GM12878 (cell line): ENCODE measurements at regions not wholly inside any gene's neighbourhood (a gene's known extent, or its start where the extent isn't known, plus 50 kb on each side); places are given as distances from the start of the nearest gene placed in this dataset.

Experiments
- ATAC-seq: fragments of 200-7000 bp; cut with Tn5 transposase; 3 replicates; pipeline ENCODE4 v1.9.1; 2020; ENCODE audit warnings: mild to moderate bottlenecking, moderate library complexity
- BruUV-seq: library from RNA; stranded (reverse); fragments of 400-500 nt; replicated peaks from 2 replicates; lab custom pipeline; 2021; lab: Mats Ljungman, UMichigan
- CTCF ChIA-PET: fragments of 300-600 bp; sonication (Branson Sonifier 250); formaldehyde crosslinking; extraction: SDS; loops from one replicate; lab custom pipeline; 2021; ENCODE audit warnings: inconsistent platforms; lab: Yijun Ruan, JAX
- POLR2A ChIA-PET: fragments of 350-600 bp; formaldehyde crosslinking; extraction: SDS; loops from one replicate; lab custom pipeline; 2021; ENCODE audit warnings: inconsistent platforms; lab: Charles Lee
- RAD21 ChIA-PET: fragments of 300-600 bp; sonication (Branson Sonifier 250); formaldehyde crosslinking; loops from one replicate; lab custom pipeline; 2023; ENCODE audit warnings: antibody characterized with exemption; ENCODE audit not compliant: unreplicated experiment; lab: Charles Lee
- SMC1A ChIA-PET: fragments of 300-600 bp; sonication (Branson Sonifier 250); formaldehyde crosslinking; loops from one replicate; lab custom pipeline; 2023; ENCODE audit not compliant: unreplicated experiment, uncharacterized antibody; lab: Charles Lee
- DNase-seq: peaks from one replicate; pipeline ENCODE4 v3.0.0-alpha.2; 2011; ENCODE audit warnings: low read depth, low spot score
- FAIRE-seq: peaks from 3 replicates; lab custom pipeline; 2011; peaks lifted over from hg19 to GRCh38; lab: Jason Lieb, UNC
- H2AFZ ChIP-seq: 2 replicates; pipeline ENCODE4 v1.6.0; 2011; ENCODE audit warnings: low read depth, low read length, control low read depth; ENCODE audit not compliant: control insufficient read depth
- H3K27ac ChIP-seq: 2 replicates; pipeline ENCODE4 v1.5.1; 2011; ENCODE audit warnings: control low read depth; ENCODE audit not compliant: control insufficient read depth, insufficient read depth
- H3K27me3 ChIP-seq, 2 experiments: replicated peaks in 1 of 2; 2 replicates each; pipeline versions ENCODE4 v1.6.0 to v1.6.1; 2011; ENCODE audit warnings: low read length in 1 of 2; ENCODE audit not compliant: control insufficient read depth in 2 of 2, insufficient read depth in 2 of 2
- H3K36me3 ChIP-seq, 2 experiments: 2 replicates each; pipeline ENCODE4 v1.5.1; 2011; ENCODE audit warnings: low read length in 1 of 2; ENCODE audit not compliant: control insufficient read depth in 2 of 2, insufficient read depth in 2 of 2
- H3K4me1 ChIP-seq: 2 replicates; pipeline ENCODE4 v1.6.1; 2011; ENCODE audit warnings: mild to moderate bottlenecking, low read length, moderate library complexity, mixed read lengths; ENCODE audit not compliant: control insufficient read depth, insufficient read depth
- H3K4me2 ChIP-seq: 2 replicates; pipeline ENCODE4 v1.6.0; 2011; ENCODE audit warnings: control low read depth; ENCODE audit not compliant: control insufficient read depth, insufficient read depth
- H3K4me3 ChIP-seq: fragments of 200-600 bp; sonication (generic); 2 replicates; pipeline ENCODE4 v1.5.1; 2016
- H3K79me2 ChIP-seq: 2 replicates; pipeline ENCODE4 v1.6.0; 2011; ENCODE audit warnings: low read length; ENCODE audit not compliant: control insufficient read depth, insufficient read depth
- H3K9ac ChIP-seq: 2 replicates; pipeline ENCODE4 v1.8.0; 2011; ENCODE audit warnings: low read length, control low read depth, mixed read lengths; ENCODE audit not compliant: control insufficient read depth, insufficient read depth
- H3K9me3 ChIP-seq: replicated peaks from 3 replicates; pipeline ENCODE4 v1.5.1; 2011; ENCODE audit warnings: mild to moderate bottlenecking, low read length; ENCODE audit not compliant: control insufficient read depth, insufficient read depth
- H4K20me1 ChIP-seq: 2 replicates; pipeline ENCODE4 v1.6.0; 2011; ENCODE audit not compliant: control insufficient read depth, insufficient read depth
- CHD2 ChIP-seq: IDR thresholded peaks from 2 replicates; pipeline ENCODE4 v1.6.1; 2011; ENCODE audit warnings: low read depth, low read length, improper control_type of control experiment, borderline replicate concordance
- EED ChIP-seq: sonication (generic); IDR thresholded peaks from 2 replicates; pipeline ENCODE4 v1.6.1; 2016; ENCODE audit warnings: antibody characterized with exemption, low read depth
- EP300 ChIP-seq, 2 experiments: fragments of 150-350 bp in 1 of 2; IDR thresholded peaks; 2 replicates each; pipeline ENCODE4 v1.6.1; 2011 to 2012; ENCODE audit warnings: low read depth in 2 of 2, low read length in 2 of 2, borderline replicate concordance in 1 of 2, improper control_type of control experiment in 1 of 2, inconsistent platforms in 1 of 2; ENCODE audit not compliant: control insufficient read depth in 1 of 2
- EZH2 ChIP-seq: IDR thresholded peaks from 2 replicates; pipeline ENCODE4 v1.6.1; 2012; ENCODE audit warnings: low read depth, mild to moderate bottlenecking, control low read depth, inconsistent platforms, low read length, borderline replicate concordance; ENCODE audit not compliant: control insufficient read depth
- FOS ChIP-seq: IDR thresholded peaks from 3 replicates; pipeline ENCODE4 v1.6.1; 2011; ENCODE audit warnings: borderline replicate concordance; ENCODE audit not compliant: insufficient read length; ENCODE audit errors: extremely low read depth
- HCFC1 ChIP-seq: fragments of 150-350 bp; IDR thresholded peaks from 2 replicates; pipeline ENCODE4 v1.6.1; 2014; ENCODE audit warnings: low read length
- NBN ChIP-seq: fragments of 450-650 bp; IDR thresholded peaks from 2 replicates; pipeline ENCODE4 v1.6.1; 2016
- NR2F1 ChIP-seq: fragments of 450-650 bp; conservative IDR thresholded peaks from 2 replicates; pipeline ENCODE4 v1.6.1; 2017; ENCODE audit warnings: mild to moderate bottlenecking
- NRF1 ChIP-seq: conservative IDR thresholded peaks from 2 replicates; pipeline ENCODE4 v1.6.1; 2011; ENCODE audit warnings: mild to moderate bottlenecking, low read depth, low read length, improper control_type of control experiment
- SUPT20H ChIP-seq: IDR thresholded peaks from 2 replicates; pipeline ENCODE4 v1.6.1; 2011; ENCODE audit warnings: low read depth, mild to moderate bottlenecking, low read length, moderate library complexity, borderline replicate concordance; ENCODE audit not compliant: control insufficient read depth
- TAF1 ChIP-seq: IDR thresholded peaks from 2 replicates; pipeline ENCODE4 v1.6.1; 2011; ENCODE audit warnings: mild to moderate bottlenecking, low read depth, low read length, borderline replicate concordance
- TCF12 ChIP-seq: IDR thresholded peaks from 2 replicates; pipeline ENCODE4 v1.6.1; 2011; ENCODE audit warnings: low read depth, mild to moderate bottlenecking, low read length
- TCF3 ChIP-seq: IDR thresholded peaks from 2 replicates; pipeline ENCODE4 v1.6.1; 2012; ENCODE audit warnings: low read depth, mild to moderate bottlenecking, low read length, borderline replicate concordance; ENCODE audit not compliant: insufficient read depth
- ZNF207 ChIP-seq: fragments of 450-650 bp; IDR thresholded peaks from 2 replicates; pipeline ENCODE4 v1.6.1; 2014; ENCODE audit warnings: antibody characterized with exemption, mild to moderate bottlenecking, borderline replicate concordance
- ZZZ3 ChIP-seq: IDR thresholded peaks from 2 replicates; pipeline ENCODE4 v1.6.1; 2011; ENCODE audit warnings: low read depth; ENCODE audit not compliant: control insufficient read depth, insufficient read length
- WGBS: methylation state at CpG from one replicate; pipeline ENCODE4 v1.1.6; 2016; ENCODE audit warnings: low lambda C conversion rate; ENCODE audit not compliant: insufficient replicate concordance, insufficient coverage; ENCODE audit errors: missing lambda C conversion rate; 5-methylcytosine and 5-hydroxymethylcytosine counted together
- in situ Hi-C: fragments of 300-500 bp; cut with MboI; formaldehyde crosslinking; loops from 9 replicates; pipeline ENCODE4 v1.14.3; 2018; ENCODE audit warnings: mixed read lengths
- intact Hi-C: fragments of 100-400 bp; cut with micrococcal nuclease; formaldehyde crosslinking; loops from one replicate; pipeline ENCODE4 v1.14.2; 2022; ENCODE audit not compliant: unreplicated experiment
- TF ChIP-seq, protein P1 (sequence below): fragments of 150-350 bp; IDR thresholded peaks from 2 replicates; pipeline ENCODE4 v1.6.1; 2016; ENCODE audit warnings: low read depth, low read length

DNA sequence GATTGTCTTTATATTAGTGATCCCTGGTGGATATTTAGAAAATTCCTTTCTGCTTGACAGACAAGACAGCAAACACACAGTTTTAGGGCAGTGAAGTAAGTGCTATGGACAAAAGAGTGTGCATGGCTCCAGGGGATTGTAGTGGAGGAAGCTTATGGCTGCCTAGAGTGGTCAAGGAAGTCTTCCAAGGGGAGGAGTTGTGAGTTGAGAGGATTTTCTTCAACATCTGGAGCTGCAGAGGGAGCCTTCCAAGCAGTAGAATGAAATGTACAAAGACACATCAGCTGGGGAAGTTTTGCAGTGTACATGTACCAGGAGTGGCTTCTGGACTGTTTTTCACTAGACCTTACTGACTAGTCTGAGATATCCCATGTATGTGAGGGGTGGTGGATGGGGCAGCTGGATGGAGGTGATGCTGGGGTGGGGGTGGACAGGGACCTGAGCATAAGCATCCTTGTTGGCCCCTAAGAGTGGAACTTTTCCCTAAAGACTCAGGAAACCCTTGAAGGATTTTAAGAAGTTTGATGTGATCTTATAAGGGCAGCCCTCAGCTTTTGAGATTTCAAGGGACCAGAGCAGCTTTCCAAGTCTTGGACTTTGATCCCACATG is 160.5 kb upstream of the TAPT1 start:
- TF ChIP-seq HCFC1 (no peak), NR2F1 (no peak), EED (no peak), SUPT20H (no peak), EP300 (IDR thresholded peaks at IDR 0.05; ENCODE audit: borderline replicate concordance in 1 of 2, control insufficient read depth in 1 of 2, low read depth in 2 of 2, low read length in 2 of 2) (no peak), NBN (no peak), TCF3 (no peak), ZZZ3 (no peak)
- TF ChIP-seq, all 136 proteins: peak for 0
- no peak overlapping the region for H3K27ac ChIP-seq
- no peaks in the 10 kb centered on the region for H4K20me1 ChIP-seq
- H3K79me2 ChIP-seq: no peaks in the 10 kb centered on the region
- H2AFZ ChIP-seq: no peak overlapping the region
- H3K9me3 ChIP-seq: no peaks in the 10 kb centered on the region
- intact Hi-C loops (no loop called here), in situ Hi-C loops (no loop called here)
- no peak overlapping the region for H3K4me2 ChIP-seq
- H3K27me3 ChIP-seq: no peaks in the 10 kb centered on the region
- ATAC-seq (no peak), DNase-seq (no peak), FAIRE-seq (no peak)
- ChIA-PET CTCF (no interaction called here), POLR2A (no interaction called here), RAD21 (no interaction called here), SMC1A (no interaction called here)
- BruUV-seq: no TSS peak
- no peaks in the 10 kb centered on the region for H3K4me1 ChIP-seq
- no peak overlapping the region for H3K9ac ChIP-seq
- H3K36me3 ChIP-seq: no peaks in the 10 kb centered on the region
- no peak overlapping the region for H3K4me3 ChIP-seq

DNA sequence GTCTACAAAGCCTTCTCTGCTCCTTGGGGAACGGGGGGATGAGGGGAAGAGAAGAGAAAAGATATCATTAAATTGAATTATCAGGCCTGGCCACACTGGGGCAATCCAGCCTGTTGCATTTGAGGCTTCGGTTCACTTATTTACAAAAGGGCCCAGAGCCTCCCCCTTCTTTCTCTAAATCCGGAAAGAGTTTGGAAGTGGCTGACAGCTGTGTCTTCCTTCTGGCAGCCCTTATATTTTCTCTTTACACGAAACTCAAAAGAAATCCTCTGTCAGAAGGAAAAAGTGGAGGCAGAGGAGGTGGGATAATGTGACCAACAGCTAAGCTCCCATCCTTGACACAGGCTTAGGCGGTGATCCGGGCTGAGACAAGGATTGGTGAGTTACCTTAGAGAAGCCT is 158.3 kb upstream of the TAPT1 start:
- H3K27me3 ChIP-seq: no peaks in the 10 kb centered on the region
- no peak overlapping the region for H3K4me3 ChIP-seq
- no peak for DNase-seq
- in situ Hi-C loops: no loop called here
- SMC1A ChIA-PET: no interaction called here
- FAIRE-seq: no peak
- RAD21 ChIA-PET: no interaction called here
- no TSS peak for BruUV-seq
- WGBS: 40% methylated on average over 6 of the region's 6 CpGs
- no peaks in the 10 kb centered on the region for H3K79me2 ChIP-seq
- no peaks in the 10 kb centered on the region for H3K36me3 ChIP-seq
- CTCF ChIA-PET: no interaction called here
- no peaks in the 10 kb centered on the region for H3K4me1 ChIP-seq
- POLR2A ChIA-PET: no interaction called here
- no peaks in the 10 kb centered on the region for H3K9me3 ChIP-seq
- no peak overlapping the region for H3K4me2 ChIP-seq
- H2AFZ ChIP-seq: no peak overlapping the region
- H4K20me1 ChIP-seq: no peaks in the 10 kb centered on the region
- intact Hi-C loops: no loop called here
- H3K9ac ChIP-seq: no peak overlapping the region
- ATAC-seq: no peak
- no peak overlapping the region for H3K27ac ChIP-seq
- TF ChIP-seq FOS: no peak
- no peak for TF ChIP-seq TAF1
- TF ChIP-seq CHD2: no peak
- no peak for TF ChIP-seq TCF12
- TF ChIP-seq ZNF207: no peak
- no peak for TF ChIP-seq EZH2
- no peak for TF ChIP-seq NRF1
- TF ChIP-seq, protein P1, sequence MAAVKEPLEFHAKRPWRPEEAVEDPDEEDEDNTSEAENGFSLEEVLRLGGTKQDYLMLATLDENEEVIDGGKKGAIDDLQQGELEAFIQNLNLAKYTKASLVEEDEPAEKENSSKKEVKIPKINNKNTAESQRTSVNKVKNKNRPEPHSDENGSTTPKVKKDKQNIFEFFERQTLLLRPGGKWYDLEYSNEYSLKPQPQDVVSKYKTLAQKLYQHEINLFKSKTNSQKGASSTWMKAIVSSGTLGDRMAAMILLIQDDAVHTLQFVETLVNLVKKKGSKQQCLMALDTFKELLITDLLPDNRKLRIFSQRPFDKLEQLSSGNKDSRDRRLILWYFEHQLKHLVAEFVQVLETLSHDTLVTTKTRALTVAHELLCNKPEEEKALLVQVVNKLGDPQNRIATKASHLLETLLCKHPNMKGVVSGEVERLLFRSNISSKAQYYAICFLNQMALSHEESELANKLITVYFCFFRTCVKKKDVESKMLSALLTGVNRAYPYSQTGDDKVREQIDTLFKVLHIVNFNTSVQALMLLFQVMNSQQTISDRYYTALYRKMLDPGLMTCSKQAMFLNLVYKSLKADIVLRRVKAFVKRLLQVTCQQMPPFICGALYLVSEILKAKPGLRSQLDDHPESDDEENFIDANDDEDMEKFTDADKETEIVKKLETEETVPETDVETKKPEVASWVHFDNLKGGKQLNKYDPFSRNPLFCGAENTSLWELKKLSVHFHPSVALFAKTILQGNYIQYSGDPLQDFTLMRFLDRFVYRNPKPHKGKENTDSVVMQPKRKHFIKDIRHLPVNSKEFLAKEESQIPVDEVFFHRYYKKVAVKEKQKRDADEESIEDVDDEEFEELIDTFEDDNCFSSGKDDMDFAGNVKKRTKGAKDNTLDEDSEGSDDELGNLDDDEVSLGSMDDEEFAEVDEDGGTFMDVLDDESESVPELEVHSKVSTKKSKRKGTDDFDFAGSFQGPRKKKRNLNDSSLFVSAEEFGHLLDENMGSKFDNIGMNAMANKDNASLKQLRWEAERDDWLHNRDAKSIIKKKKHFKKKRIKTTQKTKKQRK: no peak
